NCI-H524 treated with DMSO at 0.1 percent for 48 hours (cell line): ENCODE measurements at regions not wholly inside any gene's neighbourhood (a gene's known extent, or its start where the extent isn't known, plus 50 kb on each side); places are given as distances from the start of the nearest gene placed in this dataset.

Source experiments
- DNase-seq: peaks from one replicate; lab custom pipeline; 2025; lab: John Stamatoyannopoulos, UW

- peak; percentile 35 for DNase-seq
Observed at GRCh38 chr16:27685807-27686206, 135.9 kb downstream of the KATNIP start.

- DNase-seq: no peak
Observed at GRCh38 chr16:27686926-27687325, 137.0 kb downstream of the KATNIP start.

GRCh38 chr16:27687605-27688004, 137.7 kb downstream of the KATNIP start:
- DNase-seq: no peak

- DNase-seq: peak; percentile 93
Observed at GRCh38 chr16:27689711-27690110, 139.8 kb downstream of the KATNIP start.

GRCh38 chr16:27690608-27691007, 140.7 kb downstream of the KATNIP start:
- no peak for DNase-seq

GRCh38 chr16:27691721-27692120, 141.8 kb downstream of the KATNIP start:
- DNase-seq: no peak

GRCh38 chr16:27692576-27692975, 142.6 kb downstream of the KATNIP start:
- no peak for DNase-seq

GRCh38 chr16:27695161-27695560, 145.2 kb downstream of the KATNIP start:
- no peak for DNase-seq

GRCh38 chr16:27698266-27698665, 148.3 kb downstream of the KATNIP start:
- no peak for DNase-seq

- DNase-seq: no peak
Observed at GRCh38 chr16:27698746-27699145, 148.8 kb downstream of the KATNIP start.

GRCh38 chr16:27699540-27699939, 149.6 kb downstream of the KATNIP start:
- DNase-seq: no peak

- no peak for DNase-seq
Observed at GRCh38 chr16:27700304-27700995, 150.5 kb downstream of the KATNIP start.

- no peak for DNase-seq
Observed at GRCh38 chr16:27701381-27701780, 151.4 kb downstream of the KATNIP start.

- DNase-seq: no peak
Observed at GRCh38 chr16:27703121-27703520, 153.2 kb downstream of the KATNIP start.

GRCh38 chr16:27703545-27703944, 153.6 kb downstream of the KATNIP start:
- DNase-seq: no peak

GRCh38 chr16:27704252-27704651, 154.3 kb downstream of the KATNIP start:
- DNase-seq: no peak

- DNase-seq: no peak
Observed at GRCh38 chr16:27706156-27706865, 156.4 kb downstream of the KATNIP start.

- DNase-seq: no peak
Observed at GRCh38 chr16:27706866-27707685, 157.1 kb downstream of the KATNIP start.

GRCh38 chr16:27708651-27709050, 158.7 kb downstream of the KATNIP start:
- no peak for DNase-seq

GRCh38 chr16:27712251-27712711, 162.3 kb downstream of the KATNIP start:
- no peak for DNase-seq

GRCh38 chr16:27717726-27718125, 167.8 kb downstream of the KATNIP start:
- peak; percentile 75 for DNase-seq

GRCh38 chr16:27718201-27719105, 168.5 kb downstream of the KATNIP start:
- DNase-seq: no peak
